ENCODE measurements at regions not wholly inside any gene's neighbourhood (a gene's known extent, or its start where the extent isn't known, plus 50 kb on each side); places are given as distances from the start of the nearest gene placed in this dataset.

DNA sequence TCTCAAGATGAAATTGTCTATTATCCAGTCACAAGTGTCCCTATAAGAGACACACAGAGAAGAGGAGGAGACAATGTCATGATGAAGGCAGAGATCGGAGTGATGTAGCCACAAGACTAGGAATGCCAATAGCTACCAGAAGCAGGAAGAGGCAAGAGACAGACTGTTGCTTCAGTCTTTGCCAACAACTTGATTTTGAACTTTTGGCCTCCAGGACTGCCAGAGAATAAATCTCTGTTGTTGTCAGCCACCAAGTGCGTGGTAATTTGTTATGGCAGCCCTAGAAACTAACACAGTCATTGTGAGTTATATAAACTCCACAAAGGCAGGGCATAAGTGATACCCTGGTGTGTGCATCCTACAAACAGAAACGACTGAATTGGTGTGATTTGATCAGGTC is 517.0 kb downstream of the BTBD3 start:
- TF ChIP-seq, protein P1, sequence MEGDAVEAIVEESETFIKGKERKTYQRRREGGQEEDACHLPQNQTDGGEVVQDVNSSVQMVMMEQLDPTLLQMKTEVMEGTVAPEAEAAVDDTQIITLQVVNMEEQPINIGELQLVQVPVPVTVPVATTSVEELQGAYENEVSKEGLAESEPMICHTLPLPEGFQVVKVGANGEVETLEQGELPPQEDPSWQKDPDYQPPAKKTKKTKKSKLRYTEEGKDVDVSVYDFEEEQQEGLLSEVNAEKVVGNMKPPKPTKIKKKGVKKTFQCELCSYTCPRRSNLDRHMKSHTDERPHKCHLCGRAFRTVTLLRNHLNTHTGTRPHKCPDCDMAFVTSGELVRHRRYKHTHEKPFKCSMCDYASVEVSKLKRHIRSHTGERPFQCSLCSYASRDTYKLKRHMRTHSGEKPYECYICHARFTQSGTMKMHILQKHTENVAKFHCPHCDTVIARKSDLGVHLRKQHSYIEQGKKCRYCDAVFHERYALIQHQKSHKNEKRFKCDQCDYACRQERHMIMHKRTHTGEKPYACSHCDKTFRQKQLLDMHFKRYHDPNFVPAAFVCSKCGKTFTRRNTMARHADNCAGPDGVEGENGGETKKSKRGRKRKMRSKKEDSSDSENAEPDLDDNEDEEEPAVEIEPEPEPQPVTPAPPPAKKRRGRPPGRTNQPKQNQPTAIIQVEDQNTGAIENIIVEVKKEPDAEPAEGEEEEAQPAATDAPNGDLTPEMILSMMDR (conservative IDR thresholded peaks at IDR 0.05; ENCODE audit: low read depth, low read length): no peak
- TF ChIP-seq EZH2 (IDR thresholded peaks at IDR 0.05; ENCODE audit: low read length, unreplicated experiment): no peak
- TF ChIP-seq EZH2phosphoT487 (IDR thresholded peaks at IDR 0.05; ENCODE audit: borderline replicate concordance, low read length): no peak

Data from PC-3 (cell line).